HG03066 (cell line): ENCODE measurements at regions not wholly inside any gene's neighbourhood (a gene's known extent, or its start where the extent isn't known, plus 50 kb on each side); places are given as distances from the start of the nearest gene placed in this dataset.
"Not testable (repeated sequence)": the region's sequence is repeated elsewhere in the genome, so short reads cannot be mapped to it uniquely, and the experiment has no call there.

Experiments
- ATAC-seq: cut with Tn5 transposase; IDR thresholded peaks from one replicate; pipeline ENCODE4 v1.9.1; 2021; ENCODE audit warnings: low read depth; ENCODE audit not compliant: unreplicated experiment

DNA sequence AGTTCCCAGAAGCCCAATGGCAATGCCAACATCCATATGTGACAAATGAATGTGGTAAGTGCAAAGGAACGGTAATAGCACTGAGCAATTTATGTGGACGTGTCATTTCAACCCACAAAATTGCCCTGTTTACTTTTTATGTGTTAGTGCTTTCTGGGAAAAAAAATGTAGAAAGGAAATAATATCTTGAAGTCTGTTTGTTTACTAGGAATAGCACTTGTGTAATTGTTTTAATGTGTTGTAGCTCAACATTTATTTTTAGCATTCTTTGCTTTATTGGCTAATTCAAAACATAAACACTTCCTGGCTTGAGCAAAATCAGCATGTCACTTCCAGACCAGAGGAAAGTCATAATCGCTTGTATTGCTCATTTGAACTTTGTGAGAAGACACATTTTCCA is 224.8 kb upstream of the KCNK2 start:
- no peak for ATAC-seq

DNA sequence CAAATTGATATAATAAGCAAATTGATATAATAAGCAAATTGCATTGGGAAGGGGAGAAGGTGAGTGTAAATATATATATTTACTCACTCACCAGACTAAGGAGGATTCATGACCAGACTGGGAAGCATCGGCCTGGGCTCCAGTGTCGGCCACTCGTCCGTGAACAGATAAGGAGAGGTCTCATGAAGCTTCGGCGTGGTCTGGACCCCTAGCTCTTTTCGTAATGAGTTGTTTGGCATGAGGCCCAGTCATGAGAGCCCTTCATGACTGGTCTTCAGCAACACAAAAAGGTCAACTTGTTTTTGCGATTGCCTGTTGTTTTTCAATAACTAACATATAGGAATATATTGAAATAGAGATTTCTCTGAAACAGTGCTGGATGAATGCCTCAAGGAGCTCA is 222.9 kb upstream of the KCNK2 start:
- ATAC-seq: no peak

DNA sequence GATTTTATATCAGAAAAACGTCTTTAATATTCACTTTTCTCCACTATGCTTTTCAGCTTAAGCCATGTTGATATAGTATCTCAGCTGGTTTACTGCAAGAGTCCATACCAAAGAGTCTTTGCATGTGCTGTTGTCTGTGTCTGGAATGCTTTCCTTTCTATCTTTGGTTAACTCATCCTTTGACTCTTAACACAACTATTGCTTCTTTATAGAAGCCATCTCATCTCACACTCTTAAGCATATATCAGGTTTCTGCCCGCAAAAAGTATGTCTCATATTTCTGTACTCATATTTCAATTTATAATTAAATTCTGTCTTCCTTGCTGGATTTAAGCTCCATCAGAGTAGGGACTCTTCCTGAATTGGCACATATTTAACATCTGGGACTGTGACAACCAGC is 220.9 kb upstream of the KCNK2 start:
- ATAC-seq: no peak

DNA sequence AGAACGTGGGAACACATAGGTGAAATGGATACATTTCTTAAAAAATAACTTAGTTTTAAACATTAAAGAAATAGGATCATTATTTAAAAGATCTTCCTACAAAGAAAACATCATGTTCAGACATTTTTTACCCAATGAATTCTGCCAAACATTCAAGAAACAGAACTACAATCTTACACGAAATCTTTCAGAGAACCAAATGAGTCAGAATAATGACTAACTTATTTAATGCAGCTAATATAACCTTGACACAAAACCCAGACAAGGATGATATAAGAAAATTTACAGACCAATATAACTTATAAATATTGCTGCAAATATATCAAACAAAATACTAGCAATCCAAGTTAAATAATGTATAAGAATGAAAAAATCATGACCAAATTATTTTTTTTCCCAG is 220.1 kb upstream of the KCNK2 start:
- no peak for ATAC-seq

DNA sequence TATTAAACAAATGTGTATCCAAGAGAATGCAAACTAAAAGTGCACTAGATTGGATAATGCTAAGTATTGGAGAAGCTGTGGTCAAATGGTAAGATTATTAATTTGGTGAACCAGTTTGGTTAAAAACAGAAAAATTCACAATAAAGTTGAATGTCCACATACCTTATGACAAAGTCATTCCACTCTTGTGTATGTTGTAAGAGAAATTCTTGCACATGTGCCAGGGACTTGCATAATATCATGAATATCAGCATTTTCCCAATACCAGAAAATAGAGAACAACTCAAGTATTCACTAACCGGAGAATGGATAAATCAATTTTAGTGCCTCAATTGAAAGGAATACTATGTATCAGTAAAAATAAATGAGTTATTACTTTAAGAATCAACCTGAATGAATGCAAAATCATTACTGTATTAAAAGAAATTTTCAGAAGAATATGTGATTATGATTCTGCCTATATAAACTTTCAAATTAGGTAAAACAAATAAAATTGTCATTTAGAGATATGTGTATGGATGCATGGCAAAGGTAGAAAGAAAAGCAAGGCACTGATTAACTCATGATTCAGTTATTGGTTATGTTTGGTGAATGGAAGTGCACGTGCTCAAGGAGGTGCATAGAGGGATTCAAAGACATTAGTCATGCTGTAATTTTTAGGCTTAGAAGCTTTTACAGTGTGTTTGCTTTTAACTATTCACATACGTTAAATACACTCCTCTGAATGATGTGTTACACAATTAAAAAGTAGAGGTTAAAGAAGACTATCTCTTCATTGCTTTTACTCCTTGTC is 217.4 kb upstream of the KCNK2 start:
- ATAC-seq: no peak

DNA sequence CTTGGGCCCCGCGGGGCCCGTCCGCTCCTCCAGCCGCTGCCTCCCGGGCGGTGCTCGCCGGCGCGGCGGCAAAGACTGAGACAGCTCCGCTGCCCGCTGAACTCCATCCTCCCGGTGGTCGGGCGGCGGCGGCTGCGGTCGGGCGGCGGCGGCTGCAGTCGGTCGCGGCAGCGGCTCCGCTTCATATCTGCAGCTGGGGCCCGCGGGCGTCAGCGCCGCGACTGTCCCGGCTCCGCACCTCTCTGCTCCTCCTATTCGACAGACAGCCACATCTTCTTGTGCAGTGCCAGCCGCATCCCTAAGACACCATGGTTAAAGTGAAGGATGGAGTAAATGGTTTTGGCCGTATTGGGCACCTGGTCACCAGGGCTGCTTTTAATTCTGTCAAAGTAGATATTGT is 212.1 kb upstream of the KCNK2 start:
- ATAC-seq: not testable (repeated sequence)

DNA sequence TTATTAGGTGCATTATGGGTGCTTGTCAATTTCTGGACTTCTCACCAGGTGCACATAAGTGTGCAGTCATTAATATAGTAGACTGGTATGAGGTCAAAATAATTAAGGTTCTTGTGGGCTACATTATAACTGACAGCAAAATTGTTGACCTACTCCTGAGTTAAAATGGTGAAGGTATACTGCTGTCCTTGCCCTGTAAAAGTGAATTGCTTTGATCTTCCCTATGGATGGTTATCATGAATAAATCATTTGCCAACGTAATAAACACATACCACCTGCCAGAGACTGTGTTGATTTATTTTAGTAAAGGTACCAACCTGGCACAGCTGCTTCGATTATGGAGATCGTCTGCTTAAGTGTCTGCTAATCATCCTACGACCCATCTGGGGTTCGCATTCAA is 201.6 kb upstream of the KCNK2 start:
- no peak for ATAC-seq

DNA sequence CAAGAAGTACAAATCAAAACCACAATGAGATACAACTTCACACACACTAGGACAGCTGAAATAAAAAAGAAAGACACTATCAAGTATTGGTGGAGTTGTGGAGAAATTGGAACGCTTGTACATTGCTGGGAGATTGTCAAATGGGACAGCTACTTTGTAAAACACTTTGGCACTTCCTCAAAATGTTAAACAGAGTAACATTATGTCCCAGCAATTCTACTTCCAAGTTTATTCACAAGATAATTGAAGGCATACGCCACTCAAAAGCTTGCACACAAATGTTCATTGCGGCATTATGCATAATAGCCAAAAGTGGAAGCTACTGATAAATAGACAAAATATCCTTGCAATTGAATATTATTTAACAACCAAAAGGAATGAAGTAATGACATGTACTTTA is 199.9 kb upstream of the KCNK2 start:
- ATAC-seq: no peak

DNA sequence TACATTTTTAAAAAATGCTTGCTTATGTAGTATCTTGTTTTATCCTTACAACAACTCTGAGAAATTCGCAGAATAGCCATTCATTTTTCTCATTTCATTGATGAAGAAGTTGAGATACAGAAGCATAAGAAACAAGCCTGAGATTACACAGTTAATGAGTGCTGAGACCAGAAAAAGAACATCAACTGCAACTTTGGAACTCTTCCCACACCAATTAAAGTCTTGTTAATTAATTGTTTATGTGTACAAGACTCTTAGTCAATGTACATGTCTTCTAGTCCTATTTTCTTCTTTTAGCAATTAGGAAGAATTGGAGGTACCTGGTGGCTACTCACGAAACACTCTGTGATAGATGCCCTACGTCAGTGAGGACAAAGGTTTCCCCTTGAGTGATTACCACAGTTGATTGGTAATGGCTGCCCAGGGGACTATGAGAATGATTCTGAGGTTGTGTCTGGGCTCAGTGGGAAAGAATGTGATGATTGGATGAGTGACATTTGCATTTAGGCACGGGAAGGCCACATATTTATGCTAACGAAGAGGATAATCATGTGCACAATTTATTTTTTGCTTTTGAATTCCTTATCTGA is 187.4 kb upstream of the KCNK2 start:
- no peak for ATAC-seq

DNA sequence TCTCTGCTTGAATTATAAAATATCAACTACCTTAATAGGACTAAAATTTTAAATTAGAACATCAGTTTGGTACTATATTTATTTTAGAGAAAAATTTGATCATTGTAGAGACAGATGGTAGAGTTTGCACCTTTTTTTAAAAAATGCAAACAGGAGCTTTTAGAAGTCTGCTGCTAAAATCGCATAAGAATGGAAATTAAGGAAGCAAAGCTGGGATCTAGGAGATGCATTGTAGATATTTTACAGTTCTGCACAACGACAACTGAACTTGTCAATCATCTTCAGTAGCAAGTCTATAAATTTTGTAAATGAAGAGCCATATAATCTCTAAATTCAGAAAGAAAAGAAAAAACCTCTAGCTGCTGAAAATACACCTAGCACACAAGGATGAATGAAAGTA is 185.6 kb upstream of the KCNK2 start:
- no peak for ATAC-seq

DNA sequence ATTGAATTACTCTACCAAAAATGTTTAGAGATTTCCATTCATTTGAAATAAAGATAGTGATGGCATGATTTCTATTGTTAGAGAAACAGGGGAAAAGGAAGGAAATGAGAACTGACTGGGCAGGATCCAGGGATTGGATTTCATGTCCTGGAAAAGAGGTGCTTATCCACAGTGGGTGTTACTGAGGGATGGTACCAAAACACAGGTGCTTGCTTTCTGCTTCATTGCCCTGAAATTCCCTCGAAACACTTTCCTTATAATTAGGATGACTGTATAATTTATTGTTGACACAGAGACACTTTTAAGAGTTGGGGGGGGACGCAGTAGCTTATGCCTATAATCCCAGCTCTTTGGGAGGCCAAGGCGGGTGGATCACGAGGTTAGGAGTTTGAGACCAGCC is 185.0 kb upstream of the KCNK2 start:
- ATAC-seq: no peak

DNA sequence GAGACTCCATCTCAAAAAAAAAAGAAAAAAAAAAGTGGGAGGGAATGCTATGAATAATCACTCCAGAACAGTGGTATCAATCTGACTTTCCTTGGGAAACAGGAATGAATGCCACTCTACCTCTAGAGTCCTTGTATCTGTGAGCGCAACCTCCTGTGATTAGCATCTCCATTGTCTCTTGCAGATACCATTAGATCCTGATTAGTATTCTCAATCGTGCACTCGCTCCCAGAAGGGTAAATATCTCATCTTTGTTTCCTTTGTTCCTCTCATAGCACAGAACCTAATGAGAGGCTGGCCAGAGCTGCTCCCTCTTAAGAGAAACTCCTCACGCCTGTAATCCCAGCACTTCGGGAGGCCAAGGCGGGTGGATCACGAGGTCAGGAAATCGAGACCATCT is 184.4 kb upstream of the KCNK2 start:
- ATAC-seq: no peak

DNA sequence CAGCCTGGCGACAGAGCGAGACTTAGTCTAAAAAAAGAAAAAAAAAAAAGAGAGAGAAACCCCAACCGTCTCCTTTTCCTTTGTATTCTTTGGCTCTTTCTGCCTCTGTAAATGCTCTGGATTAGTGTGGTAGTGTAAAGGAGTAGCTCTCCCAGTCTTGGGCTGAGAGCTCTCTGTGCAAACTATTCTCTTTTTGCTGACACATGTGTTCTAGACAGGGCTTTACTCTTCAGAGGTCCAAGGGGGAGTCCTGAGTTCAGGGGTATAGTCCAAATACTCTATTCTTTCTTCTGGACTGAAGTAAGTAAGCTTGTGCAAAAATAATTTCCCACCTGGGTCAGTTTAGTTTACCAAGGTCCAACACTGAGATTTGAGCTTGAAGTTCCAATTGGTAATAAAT is 183.8 kb upstream of the KCNK2 start:
- ATAC-seq: no peak

DNA sequence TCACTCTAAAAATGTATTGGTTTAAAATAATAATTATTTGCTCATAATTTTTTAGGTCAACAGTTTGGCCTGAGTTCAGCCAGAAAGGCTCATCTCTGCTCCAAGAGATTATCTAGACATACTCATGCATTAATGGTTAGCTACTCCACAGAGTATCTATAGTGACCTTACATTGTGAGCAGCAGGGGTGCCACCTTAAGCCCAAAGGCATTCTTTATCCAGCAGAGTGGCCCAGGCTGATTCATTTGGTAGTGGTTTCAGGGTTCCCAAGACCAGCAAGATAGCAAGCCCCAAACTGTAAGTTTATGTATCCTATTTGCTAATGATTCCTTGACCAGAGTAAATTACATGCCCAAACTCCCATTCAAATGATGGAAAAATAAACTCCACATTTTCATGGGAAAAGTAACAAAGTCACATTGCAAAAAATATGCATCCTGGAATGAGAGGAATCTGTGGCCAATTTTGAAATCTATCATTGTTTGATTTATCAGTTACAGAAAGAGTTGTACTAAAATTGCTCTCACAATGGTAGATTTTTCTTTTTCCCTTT is 182.6 kb upstream of the KCNK2 start:
- no peak for ATAC-seq

DNA sequence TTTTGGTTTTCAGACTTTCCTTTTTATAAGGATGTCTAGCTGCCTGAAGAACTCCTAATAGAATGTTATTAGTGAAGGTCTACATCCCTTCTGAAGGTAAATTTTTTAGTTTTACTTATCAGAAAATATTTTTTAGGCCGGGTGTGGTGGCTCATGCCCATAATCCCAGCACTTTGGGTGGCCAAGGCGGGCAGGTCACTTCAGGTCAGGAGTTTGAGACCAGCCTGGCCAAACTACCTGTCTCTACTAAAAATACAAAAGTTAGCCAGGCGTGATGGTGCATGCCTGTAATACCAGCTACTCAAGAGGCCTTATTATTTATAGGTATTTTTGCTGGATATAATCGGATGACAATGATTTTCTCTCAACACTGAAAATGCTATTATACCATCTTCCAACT is 181.9 kb upstream of the KCNK2 start:
- no peak for ATAC-seq

DNA sequence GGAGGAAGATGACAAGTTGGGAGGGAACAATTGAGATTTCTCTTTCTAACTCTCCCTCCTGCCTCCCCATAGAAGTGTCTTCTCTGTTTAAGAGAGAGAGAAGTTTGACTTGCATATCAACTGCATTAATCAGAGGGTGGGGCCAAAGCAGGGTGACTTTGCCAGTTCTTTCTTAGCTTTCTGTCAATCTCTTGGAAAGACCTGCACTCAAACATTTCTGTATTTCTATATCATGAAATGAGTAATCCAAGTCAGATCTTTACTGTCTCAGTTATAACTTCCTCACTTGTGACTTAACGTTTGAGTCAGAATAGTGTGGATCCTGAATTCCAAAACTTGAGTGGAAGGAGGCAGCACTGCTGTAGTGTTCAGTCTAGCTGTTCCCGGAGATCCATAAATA is 180.8 kb upstream of the KCNK2 start:
- no peak for ATAC-seq

DNA sequence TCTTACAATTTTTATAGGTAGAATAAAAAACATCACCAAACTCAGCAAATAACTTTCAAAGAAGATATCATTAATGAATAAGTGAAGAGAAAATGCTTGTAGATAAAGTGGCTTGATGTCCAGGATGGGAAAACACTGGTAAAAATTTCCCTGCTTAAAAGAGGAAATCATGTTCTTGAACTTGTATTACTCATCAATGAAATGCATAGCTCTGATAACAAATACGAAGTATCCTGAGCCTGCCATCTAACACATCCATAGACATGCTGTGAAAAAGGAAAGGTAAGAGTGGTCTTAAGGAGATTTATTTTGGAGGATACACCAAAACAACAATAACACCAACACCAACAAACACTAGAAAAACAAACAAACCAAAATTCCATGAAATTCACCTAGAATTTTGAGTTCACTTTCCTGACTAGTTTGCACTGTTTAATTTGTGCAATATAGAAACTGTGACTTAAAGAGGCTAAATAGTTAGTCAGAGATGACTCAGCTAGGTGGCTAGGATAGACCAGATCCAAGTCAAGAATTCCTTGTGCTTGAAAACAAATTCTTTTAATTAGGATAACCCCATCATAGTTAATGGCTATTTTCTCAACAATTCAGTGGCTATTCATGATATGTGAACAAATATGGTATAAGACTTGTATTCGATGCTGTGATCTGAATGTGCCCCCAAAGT is 179.8 kb upstream of the KCNK2 start:
- no peak for ATAC-seq

DNA sequence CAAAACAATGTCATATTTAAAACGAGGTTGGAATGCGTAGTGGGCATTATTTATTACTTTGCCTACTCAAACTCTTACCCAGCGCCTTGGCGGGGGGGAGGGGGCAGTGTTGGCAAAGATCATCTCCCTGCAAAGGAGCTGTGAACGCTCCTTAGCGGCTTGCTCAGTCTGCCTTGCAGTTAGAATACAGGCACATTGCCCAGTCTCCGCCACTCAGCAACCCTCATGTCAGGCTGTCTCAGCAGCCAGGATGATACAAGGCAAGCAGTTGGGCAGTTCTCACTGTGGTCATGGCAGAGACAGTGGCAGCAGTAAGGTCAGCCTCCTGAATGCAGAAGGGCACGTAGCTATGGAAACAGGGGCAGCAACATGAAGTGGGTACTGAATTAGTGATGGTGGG is 170.4 kb upstream of the KCNK2 start:
- ATAC-seq: no peak

DNA sequence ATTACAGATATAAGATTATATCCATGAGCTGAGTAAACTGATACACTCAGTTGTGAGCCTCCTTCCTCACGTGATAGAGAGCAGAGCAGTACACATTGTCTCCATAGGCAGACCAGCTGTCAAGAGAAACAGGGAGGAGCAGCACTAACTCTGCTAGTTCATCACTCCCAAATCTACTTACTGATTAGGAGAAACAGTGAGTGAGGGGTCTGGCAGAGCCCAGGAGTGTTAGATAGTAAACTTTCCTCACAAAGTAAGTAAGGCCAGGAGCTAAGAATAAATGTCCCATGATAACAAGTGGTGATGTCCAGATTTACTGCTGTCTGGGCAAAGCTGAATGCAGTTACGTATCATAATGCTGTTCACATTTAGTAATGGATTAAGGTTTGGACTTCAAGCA is 168.6 kb upstream of the KCNK2 start:
- ATAC-seq: no peak

DNA sequence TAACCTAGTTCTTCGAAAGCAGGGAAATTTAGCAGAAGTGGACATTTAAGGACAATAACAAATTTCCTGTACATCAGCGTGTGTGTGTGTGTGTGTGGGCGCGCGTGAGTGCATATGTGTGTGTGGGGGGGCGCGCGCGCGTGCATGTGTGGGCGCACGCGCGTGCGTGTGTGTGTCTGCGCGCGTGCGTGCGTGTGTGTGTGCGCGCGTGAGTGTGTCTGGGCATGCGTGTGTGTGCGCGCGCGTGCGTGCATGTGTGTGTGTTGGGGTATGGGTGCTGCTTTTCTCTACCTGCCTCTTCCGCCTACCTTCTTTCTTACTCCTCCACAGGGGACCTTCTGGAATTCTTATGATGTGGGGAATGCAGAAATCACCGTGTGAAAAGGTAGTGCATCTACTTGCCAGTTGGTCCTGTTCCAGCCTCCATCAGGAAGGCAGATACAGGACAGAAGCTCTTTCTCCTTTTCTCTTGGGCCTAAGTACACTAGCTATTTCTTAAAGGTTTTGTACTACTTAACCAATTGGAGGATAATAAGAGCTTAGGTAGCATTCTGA is 165.4 kb upstream of the KCNK2 start:
- no peak for ATAC-seq

DNA sequence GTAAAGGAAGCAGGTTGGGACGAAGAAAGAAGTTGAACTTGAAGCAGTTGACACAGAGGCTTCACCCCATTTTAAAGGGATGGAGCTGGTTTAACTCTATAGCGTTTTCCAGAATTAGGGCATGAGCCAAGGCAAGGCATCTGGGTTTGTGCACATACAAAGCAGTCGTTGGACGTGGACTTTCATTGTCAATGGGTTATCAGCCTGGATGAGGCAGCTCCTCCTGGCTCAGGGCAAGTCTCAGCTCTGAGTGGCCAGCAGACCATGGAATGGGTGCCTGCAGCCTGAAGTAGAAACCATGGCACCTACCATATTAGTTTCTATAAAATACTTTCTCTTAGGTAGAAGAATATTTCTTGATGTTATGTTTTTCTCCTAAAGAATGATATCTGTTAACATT is 163.8 kb upstream of the KCNK2 start:
- no peak for ATAC-seq
